ENCODE measurements at regions not wholly inside any gene's neighbourhood (a gene's known extent, or its start where the extent isn't known, plus 50 kb on each side); places are given as distances from the start of the nearest gene placed in this dataset.
"Not testable (repeated sequence)": the region's sequence is repeated elsewhere in the genome, so short reads cannot be mapped to it uniquely, and the experiment has no call there.

- Histone ChIP-seq H4K20me1 (ENCODE audit: insufficient read depth, low read length) (no peaks in the 10 kb centered on the region), H3K36me3 (ENCODE audit: insufficient read depth, low read length) (no peaks in the 10 kb centered on the region), H3K27me3 (ENCODE audit: insufficient read depth, low read length) (no peaks in the 10 kb centered on the region), H3K4me2 (ENCODE audit: insufficient read depth, low read length) (no peak overlapping the region), H2AFZ (ENCODE audit: low read length) (no peak overlapping the region), H3K4me1 (ENCODE audit: insufficient read depth, low read length) (no peaks in the 10 kb centered on the region), H3K9me3 (ENCODE audit: low read depth, low read length) (no peaks in the 10 kb centered on the region), H3K4me3 (ENCODE audit: insufficient read depth, low read length) (no peak overlapping the region), H3K27ac (ENCODE audit: low read depth, low read length) (no peak overlapping the region), H3K79me2 (ENCODE audit: insufficient read depth, low read length) (no peaks in the 10 kb centered on the region)
- DNase-seq (ENCODE audit: insufficient read length, low spot score, missing footprints) = no peak
- TF ChIP-seq CTCF (IDR thresholded peaks at IDR 0.05; ENCODE audit: extremely low read depth, low read depth, low read length) = no peak
Measured at GRCh38 chr13:81379183-81379582, 1038.3 kb upstream of the SPRY2 start.

GRCh38 chr13:81377921-81378320 lies 1037.0 kb upstream of the SPRY2 start:
- Histone ChIP-seq H3K27me3 (ENCODE audit: insufficient read depth, low read length) (no peaks in the 10 kb centered on the region), H2AFZ (ENCODE audit: low read length) (no peak overlapping the region), H3K4me1 (ENCODE audit: insufficient read depth, low read length) (no peaks in the 10 kb centered on the region), H3K79me2 (ENCODE audit: insufficient read depth, low read length) (no peaks in the 10 kb centered on the region), H3K4me3 (ENCODE audit: insufficient read depth, low read length) (no peak overlapping the region), H3K4me2 (ENCODE audit: insufficient read depth, low read length) (no peak overlapping the region), H3K27ac (ENCODE audit: low read depth, low read length) (no peak overlapping the region), H4K20me1 (ENCODE audit: insufficient read depth, low read length) (no peaks in the 10 kb centered on the region), H3K36me3 (ENCODE audit: insufficient read depth, low read length) (no peaks in the 10 kb centered on the region), H3K9me3 (ENCODE audit: low read depth, low read length) (no peaks in the 10 kb centered on the region)
- DNase-seq (ENCODE audit: insufficient read length, low spot score, missing footprints) = no peak
- TF ChIP-seq CTCF (IDR thresholded peaks at IDR 0.05; ENCODE audit: extremely low read depth, low read depth, low read length) = no peak

DNA sequence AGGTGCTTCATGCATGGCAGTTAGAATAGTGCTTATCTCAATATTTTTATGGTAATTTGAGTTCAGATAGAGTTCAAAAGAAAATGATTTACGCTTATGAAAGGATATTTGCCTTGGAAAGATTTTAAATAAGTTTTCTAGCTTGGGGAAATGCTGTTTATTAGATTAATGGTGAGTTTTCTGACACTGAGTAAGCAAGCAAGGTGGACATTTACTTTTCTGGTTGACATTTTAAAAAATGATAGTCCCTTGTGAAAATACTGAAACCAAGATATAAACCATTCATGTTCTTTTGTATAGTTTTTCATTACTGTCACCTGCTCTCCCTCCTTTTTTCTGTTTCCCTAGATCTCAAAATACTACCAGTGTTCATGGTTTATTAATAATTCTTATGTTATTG lies 1034.8 kb upstream of the SPRY2 start:
- H3K4me3 ChIP-seq (ENCODE audit: insufficient read depth, low read length) = no peak overlapping the region
- H2AFZ ChIP-seq (ENCODE audit: low read length) = no peak overlapping the region
- no peak overlapping the region for H3K4me2 ChIP-seq (ENCODE audit: insufficient read depth, low read length)
- no peak for DNase-seq (ENCODE audit: insufficient read length, low spot score, missing footprints)
- no peak for TF ChIP-seq CTCF (IDR thresholded peaks at IDR 0.05; ENCODE audit: extremely low read depth, low read depth, low read length)
- H3K9me3 ChIP-seq (ENCODE audit: low read depth, low read length) = no peaks in the 10 kb centered on the region
- H3K79me2 ChIP-seq (ENCODE audit: insufficient read depth, low read length) = no peaks in the 10 kb centered on the region
- no peaks in the 10 kb centered on the region for H4K20me1 ChIP-seq (ENCODE audit: insufficient read depth, low read length)
- no peaks in the 10 kb centered on the region for H3K36me3 ChIP-seq (ENCODE audit: insufficient read depth, low read length)
- no peak overlapping the region for H3K27ac ChIP-seq (ENCODE audit: low read depth, low read length)
- H3K27me3 ChIP-seq (ENCODE audit: insufficient read depth, low read length) = no peaks in the 10 kb centered on the region
- H3K4me1 ChIP-seq (ENCODE audit: insufficient read depth, low read length) = no peaks in the 10 kb centered on the region

- H3K36me3 ChIP-seq (ENCODE audit: insufficient read depth, low read length); H3K79me2 ChIP-seq (ENCODE audit: insufficient read depth, low read length); H4K20me1 ChIP-seq (ENCODE audit: insufficient read depth, low read length); H2AFZ ChIP-seq (ENCODE audit: low read length); H3K4me1 ChIP-seq (ENCODE audit: insufficient read depth, low read length); H3K27ac ChIP-seq (ENCODE audit: low read depth, low read length); H3K27me3 ChIP-seq (ENCODE audit: insufficient read depth, low read length); H3K4me2 ChIP-seq (ENCODE audit: insufficient read depth, low read length); H3K9me3 ChIP-seq (ENCODE audit: low read depth, low read length); H3K4me3 ChIP-seq (ENCODE audit: insufficient read depth, low read length); DNase-seq (ENCODE audit: insufficient read length, low spot score, missing footprints): not testable (repeated sequence)
Measured at GRCh38 chr13:81362711-81363110, 1021.8 kb upstream of the SPRY2 start.

DNA sequence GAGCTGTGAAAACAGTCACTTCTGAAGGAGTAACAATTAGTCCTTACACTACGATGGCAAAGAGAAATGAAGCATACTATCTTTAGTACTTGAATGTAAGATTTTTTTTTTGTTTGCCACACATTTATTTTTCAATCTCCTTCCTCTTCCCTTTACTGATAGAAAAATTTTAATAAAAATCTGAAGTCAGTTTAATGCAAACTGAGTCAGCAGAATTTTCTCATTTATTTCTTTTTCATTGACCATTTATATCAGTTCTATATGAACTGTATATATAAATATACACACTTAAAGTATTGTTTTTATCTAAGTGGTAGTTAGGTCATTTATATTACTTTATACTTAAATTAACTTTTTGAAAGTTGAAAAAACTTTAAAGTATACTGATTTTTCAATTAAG lies 1009.1 kb upstream of the SPRY2 start:
- H4K20me1 ChIP-seq (ENCODE audit: insufficient read depth, low read length) = no peaks in the 10 kb centered on the region
- no peak overlapping the region for H2AFZ ChIP-seq (ENCODE audit: low read length)
- no peak for DNase-seq (ENCODE audit: insufficient read length, low spot score, missing footprints)
- H3K36me3 ChIP-seq (ENCODE audit: insufficient read depth, low read length) = no peaks in the 10 kb centered on the region
- no peaks in the 10 kb centered on the region for H3K27me3 ChIP-seq (ENCODE audit: insufficient read depth, low read length)
- H3K9me3 ChIP-seq (ENCODE audit: low read depth, low read length) = no peaks in the 10 kb centered on the region
- H3K4me3 ChIP-seq (ENCODE audit: insufficient read depth, low read length) = no peak overlapping the region
- H3K79me2 ChIP-seq (ENCODE audit: insufficient read depth, low read length) = no peaks in the 10 kb centered on the region
- no peak for TF ChIP-seq CTCF (IDR thresholded peaks at IDR 0.05; ENCODE audit: extremely low read depth, low read depth, low read length)
- H3K27ac ChIP-seq (ENCODE audit: low read depth, low read length) = no peak overlapping the region
- no peaks in the 10 kb centered on the region for H3K4me1 ChIP-seq (ENCODE audit: insufficient read depth, low read length)
- no peak overlapping the region for H3K4me2 ChIP-seq (ENCODE audit: insufficient read depth, low read length)

DNA sequence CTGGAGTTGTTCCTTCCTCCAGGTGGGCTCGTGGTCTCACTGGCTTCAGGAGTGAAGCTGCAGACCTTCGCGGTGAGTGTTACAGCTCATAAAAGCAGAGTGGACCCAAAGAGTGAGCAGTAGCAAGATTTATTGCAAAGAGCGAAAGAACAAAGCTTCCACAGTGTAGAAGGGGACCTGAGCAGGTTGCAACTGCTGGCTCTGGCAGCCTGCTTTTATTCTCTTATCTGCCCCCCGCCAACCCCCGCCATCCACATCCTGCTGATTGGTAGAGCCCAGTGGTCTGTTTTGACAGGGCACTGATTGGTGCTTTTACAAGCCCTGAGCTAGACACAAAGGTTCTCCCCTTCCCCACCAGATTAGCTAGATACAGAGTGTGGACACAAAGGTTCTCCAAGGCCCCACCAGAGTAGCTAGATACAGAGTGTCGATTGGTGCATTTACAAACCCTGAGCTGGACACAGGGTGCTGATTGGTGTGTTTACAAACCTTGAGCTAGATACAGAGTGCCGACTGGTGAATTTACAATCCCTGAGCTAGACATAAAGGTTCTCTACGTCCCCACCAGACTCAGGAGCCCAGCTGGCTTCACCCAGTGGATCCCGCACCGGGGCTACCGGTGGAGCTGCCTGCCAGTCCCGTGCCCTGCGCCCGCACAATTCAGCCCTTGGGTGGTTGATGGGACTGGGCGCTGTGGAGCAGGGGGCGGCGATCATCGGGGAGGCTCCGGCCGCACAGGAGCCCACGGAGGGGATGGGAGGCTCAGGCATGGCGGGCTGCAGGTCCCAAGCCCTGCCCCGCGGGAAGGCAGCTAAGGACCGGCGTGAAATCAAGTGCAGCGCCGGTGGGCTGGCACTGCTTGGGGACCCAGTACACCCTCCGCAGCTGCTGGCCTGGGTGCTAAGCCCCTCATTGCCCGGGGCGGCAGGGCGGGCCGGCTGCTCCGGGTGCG lies 999.5 kb upstream of the SPRY2 start:
- H4K20me1 ChIP-seq (ENCODE audit: insufficient read depth, low read length); H3K9me3 ChIP-seq (ENCODE audit: low read depth, low read length); H3K4me1 ChIP-seq (ENCODE audit: insufficient read depth, low read length); H3K4me2 ChIP-seq (ENCODE audit: insufficient read depth, low read length); DNase-seq (ENCODE audit: insufficient read length, low spot score, missing footprints); H3K27ac ChIP-seq (ENCODE audit: low read depth, low read length); H3K4me3 ChIP-seq (ENCODE audit: insufficient read depth, low read length); H3K79me2 ChIP-seq (ENCODE audit: insufficient read depth, low read length); H2AFZ ChIP-seq (ENCODE audit: low read length); H3K36me3 ChIP-seq (ENCODE audit: insufficient read depth, low read length); H3K27me3 ChIP-seq (ENCODE audit: insufficient read depth, low read length): not testable (repeated sequence)

Measured in osteoblast (primary cell).